Parathyroid adenoma (tissue), 2 donors: ENCODE measurements at regions not wholly inside any gene's neighbourhood (a gene's known extent, or its start where the extent isn't known, plus 50 kb on each side); places are given as distances from the start of the nearest gene placed in this dataset.

Experiments
- H2AFZ ChIP-seq: fragments of 300-600 bp; sonication (generic); one replicate; pipeline ENCODE4 v1.7.0; 2017; ENCODE audit warnings: antibody characterized with exemption, mild to moderate bottlenecking
- H3K27ac ChIP-seq: fragments of 300-600 bp; sonication (generic); one replicate; pipeline ENCODE4 v1.7.0; 2017
- H3K27me3 ChIP-seq: fragments of 300-600 bp; sonication (generic); one replicate; pipeline ENCODE4 v1.7.0; 2017; ENCODE audit warnings: low read length; ENCODE audit not compliant: control insufficient read depth, insufficient read depth
- H3K36me3 ChIP-seq: fragments of 300-600 bp; sonication (generic); one replicate; pipeline ENCODE4 v1.7.0; 2017; ENCODE audit warnings: low read length; ENCODE audit not compliant: control insufficient read depth, insufficient read depth
- H3K4me1 ChIP-seq: fragments of 300-600 bp; sonication (generic); one replicate; pipeline ENCODE4 v1.7.0; 2017; ENCODE audit warnings: control low read depth
- H3K4me2 ChIP-seq: fragments of 300-600 bp; sonication (generic); one replicate; pipeline ENCODE4 v1.7.0; 2017; ENCODE audit warnings: low read length
- H3K4me3 ChIP-seq: fragments of 300-600 bp; sonication (generic); one replicate; pipeline ENCODE4 v1.7.0; 2017; ENCODE audit warnings: low read depth, low read length
- H3K79me2 ChIP-seq: fragments of 300-600 bp; sonication (generic); one replicate; pipeline ENCODE4 v1.7.0; 2017; ENCODE audit warnings: control low read depth
- H3K9ac ChIP-seq: fragments of 300-600 bp; sonication (generic); one replicate; pipeline ENCODE4 v1.7.0; 2017; ENCODE audit warnings: mild to moderate bottlenecking
- H3K9me3 ChIP-seq: fragments of 300-600 bp; sonication (generic); one replicate; pipeline ENCODE4 v1.7.0; 2017; ENCODE audit warnings: low read length; ENCODE audit not compliant: control insufficient read depth
- TF ChIP-seq, protein P1 (sequence below): fragments of 300-600 bp; sonication (generic); IDR thresholded peaks from one replicate; pipeline ENCODE4 v1.7.0; 2017; ENCODE audit warnings: antibody characterized with exemption, mild to moderate bottlenecking
- donor health status: primary hyperparathyroidism.

DNA sequence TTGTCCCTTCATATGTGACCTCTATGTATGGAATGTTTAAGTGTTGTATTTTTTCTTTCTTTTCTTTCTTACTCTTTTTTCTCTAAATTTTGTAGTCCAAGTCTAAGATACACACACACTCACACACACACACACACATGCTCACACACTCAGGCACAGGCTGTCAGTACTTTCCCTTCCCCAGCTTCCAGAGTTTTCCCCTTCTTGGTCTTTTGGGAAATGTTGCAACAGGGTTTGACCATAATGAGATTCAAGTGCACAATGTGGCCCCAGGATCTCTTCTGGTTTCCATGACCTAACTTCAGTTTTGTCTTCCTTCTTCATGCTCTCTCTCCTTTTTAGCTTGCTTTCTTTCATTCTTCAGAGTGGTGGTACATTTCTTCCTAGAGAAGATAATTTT is 289.8 kb upstream of the FOXF1 start:
- no peak overlapping the region for H2AFZ ChIP-seq
- H3K79me2 ChIP-seq = no peaks in the 10 kb centered on the region
- H3K4me2 ChIP-seq = no peak overlapping the region
- TF ChIP-seq, protein P1, sequence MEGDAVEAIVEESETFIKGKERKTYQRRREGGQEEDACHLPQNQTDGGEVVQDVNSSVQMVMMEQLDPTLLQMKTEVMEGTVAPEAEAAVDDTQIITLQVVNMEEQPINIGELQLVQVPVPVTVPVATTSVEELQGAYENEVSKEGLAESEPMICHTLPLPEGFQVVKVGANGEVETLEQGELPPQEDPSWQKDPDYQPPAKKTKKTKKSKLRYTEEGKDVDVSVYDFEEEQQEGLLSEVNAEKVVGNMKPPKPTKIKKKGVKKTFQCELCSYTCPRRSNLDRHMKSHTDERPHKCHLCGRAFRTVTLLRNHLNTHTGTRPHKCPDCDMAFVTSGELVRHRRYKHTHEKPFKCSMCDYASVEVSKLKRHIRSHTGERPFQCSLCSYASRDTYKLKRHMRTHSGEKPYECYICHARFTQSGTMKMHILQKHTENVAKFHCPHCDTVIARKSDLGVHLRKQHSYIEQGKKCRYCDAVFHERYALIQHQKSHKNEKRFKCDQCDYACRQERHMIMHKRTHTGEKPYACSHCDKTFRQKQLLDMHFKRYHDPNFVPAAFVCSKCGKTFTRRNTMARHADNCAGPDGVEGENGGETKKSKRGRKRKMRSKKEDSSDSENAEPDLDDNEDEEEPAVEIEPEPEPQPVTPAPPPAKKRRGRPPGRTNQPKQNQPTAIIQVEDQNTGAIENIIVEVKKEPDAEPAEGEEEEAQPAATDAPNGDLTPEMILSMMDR = no peak
- H3K36me3 ChIP-seq = no peaks in the 10 kb centered on the region
- no peak overlapping the region for H3K27ac ChIP-seq
- H3K9me3 ChIP-seq = no peaks in the 10 kb centered on the region
- no peaks in the 10 kb centered on the region for H3K4me1 ChIP-seq
- H3K4me3 ChIP-seq = no peak overlapping the region
- H3K9ac ChIP-seq = no peak overlapping the region
- no peaks in the 10 kb centered on the region for H3K27me3 ChIP-seq

DNA sequence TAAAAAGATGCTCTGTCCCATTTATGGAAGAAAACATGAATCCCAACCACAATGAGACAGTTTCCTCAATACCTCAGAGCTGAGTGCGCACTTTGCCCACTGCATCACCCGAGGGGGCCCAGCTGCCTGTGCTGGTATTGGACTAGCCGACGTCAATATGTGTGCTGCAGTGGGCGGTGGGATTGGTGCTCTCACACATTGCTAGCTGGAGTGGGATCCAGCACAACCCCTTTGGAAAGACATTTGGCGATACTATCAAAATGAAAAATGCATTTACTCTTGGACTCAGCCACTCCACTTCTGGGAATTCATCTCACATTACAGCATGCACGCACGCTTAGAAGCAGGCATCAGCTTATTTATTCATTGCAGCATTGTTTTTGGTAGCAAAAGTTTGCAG is 289.2 kb upstream of the FOXF1 start:
- no peak overlapping the region for H3K4me3 ChIP-seq
- no peaks in the 10 kb centered on the region for H3K36me3 ChIP-seq
- no peaks in the 10 kb centered on the region for H3K4me1 ChIP-seq
- H2AFZ ChIP-seq = no peak overlapping the region
- no peaks in the 10 kb centered on the region for H3K79me2 ChIP-seq
- H3K27me3 ChIP-seq = no peaks in the 10 kb centered on the region
- H3K9me3 ChIP-seq = no peaks in the 10 kb centered on the region
- no peak overlapping the region for H3K27ac ChIP-seq
- TF ChIP-seq, protein P1 = no peak
- no peak overlapping the region for H3K4me2 ChIP-seq
- H3K9ac ChIP-seq = no peak overlapping the region

DNA sequence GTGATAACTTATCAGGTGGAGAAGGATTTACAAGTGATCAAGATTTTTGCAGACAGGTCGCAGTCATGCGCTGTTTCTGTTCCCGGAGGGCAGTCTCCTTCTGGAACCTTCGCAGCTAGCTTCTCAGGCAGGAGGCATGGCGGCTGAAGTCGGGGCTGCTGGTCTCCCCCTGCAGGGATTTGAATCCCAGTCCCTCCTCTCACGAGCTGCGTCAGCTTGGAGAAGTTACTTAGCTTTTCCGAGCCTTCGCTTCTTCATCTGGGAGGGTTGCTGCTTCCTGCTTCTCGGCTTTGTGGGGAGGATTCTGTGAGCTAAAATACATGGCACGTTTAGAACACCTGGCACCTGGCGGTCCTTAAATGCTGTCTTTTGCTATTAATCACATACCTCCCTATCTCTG is 287.8 kb upstream of the FOXF1 start:
- Histone ChIP-seq H3K27me3 (no peaks in the 10 kb centered on the region), H3K4me3 (no peak overlapping the region), H3K4me2 (no peak overlapping the region), H3K36me3 (no peaks in the 10 kb centered on the region), H2AFZ (no peak overlapping the region), H3K9ac (no peak overlapping the region), H3K27ac (no peak overlapping the region), H3K9me3 (no peaks in the 10 kb centered on the region), H3K79me2 (no peaks in the 10 kb centered on the region), H3K4me1 (no peaks in the 10 kb centered on the region)
- TF ChIP-seq, protein P1 = no peak

DNA sequence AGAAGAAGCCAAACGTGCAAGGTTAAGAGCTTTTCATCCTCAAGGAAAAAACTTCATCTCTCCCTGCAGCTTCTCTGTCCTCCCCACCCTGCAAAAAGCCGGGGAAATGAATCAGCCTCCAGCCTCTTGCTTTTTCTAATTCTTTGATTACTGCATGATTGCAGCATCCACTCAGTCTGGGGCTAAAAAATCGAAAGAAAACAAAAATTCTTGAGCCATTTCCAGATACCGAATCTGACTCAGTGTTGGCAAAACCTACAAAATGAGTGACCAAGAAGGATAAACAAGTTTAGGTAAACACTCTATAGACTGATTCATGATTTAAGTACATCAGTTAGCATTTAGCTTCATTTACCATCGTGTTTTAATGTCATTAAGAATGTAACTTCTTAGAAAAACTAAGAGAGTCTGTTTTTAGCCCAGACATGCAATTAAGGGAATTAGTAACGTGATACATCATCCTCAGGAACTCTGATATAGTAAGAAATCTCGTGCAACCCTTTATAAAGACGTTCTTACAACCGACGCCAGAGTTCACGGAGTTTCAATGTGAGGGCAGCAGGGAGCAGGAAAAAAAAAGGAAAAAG is 287.3 kb upstream of the FOXF1 start:
- Histone ChIP-seq H2AFZ (no peak overlapping the region), H3K27ac (no peak overlapping the region), H3K9ac (no peak overlapping the region), H3K4me1 (no peaks in the 10 kb centered on the region), H3K27me3 (no peaks in the 10 kb centered on the region), H3K4me3 (no peak overlapping the region), H3K9me3 (no peaks in the 10 kb centered on the region), H3K79me2 (no peaks in the 10 kb centered on the region), H3K4me2 (no peak overlapping the region), H3K36me3 (no peaks in the 10 kb centered on the region)
- TF ChIP-seq, protein P1 = no peak

DNA sequence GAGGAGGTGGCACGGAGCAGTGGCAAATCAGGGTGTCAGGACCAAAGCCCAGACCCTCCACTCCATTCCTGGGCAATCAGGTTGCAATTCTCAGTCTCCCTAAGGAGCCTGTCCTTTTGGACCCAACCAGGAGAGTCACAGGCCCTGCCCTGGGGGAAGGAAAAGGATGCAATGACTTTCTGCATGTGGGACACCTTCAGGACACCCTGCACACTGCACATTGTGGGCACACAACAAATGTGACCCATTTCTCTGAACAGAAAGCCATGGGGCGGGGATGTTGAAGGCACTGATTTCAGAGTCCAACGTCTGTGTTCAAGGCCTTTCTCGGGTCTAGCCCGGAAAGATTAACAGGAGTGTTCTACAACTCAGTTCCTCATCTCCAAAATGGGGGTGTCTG is 286.2 kb upstream of the FOXF1 start:
- no peaks in the 10 kb centered on the region for H3K9me3 ChIP-seq
- no peaks in the 10 kb centered on the region for H3K36me3 ChIP-seq
- no peak overlapping the region for H3K4me3 ChIP-seq
- no peaks in the 10 kb centered on the region for H3K27me3 ChIP-seq
- H3K9ac ChIP-seq = no peak overlapping the region
- H3K4me2 ChIP-seq = no peak overlapping the region
- H2AFZ ChIP-seq = no peak overlapping the region
- no peaks in the 10 kb centered on the region for H3K79me2 ChIP-seq
- TF ChIP-seq, protein P1 = no peak
- no peaks in the 10 kb centered on the region for H3K4me1 ChIP-seq
- no peak overlapping the region for H3K27ac ChIP-seq
